ENCODE measurements at regions not wholly inside any gene's neighbourhood (a gene's known extent, or its start where the extent isn't known, plus 50 kb on each side); places are given as distances from the start of the nearest gene placed in this dataset.

GRCh38 chr1:209134001-209134400, 449.5 kb upstream of the CAMK1G start:
- TF ChIP-seq CTCF (IDR thresholded peaks at IDR 0.05), result no peak
- 64 to 76% methylated on average over 5 of the region's 5 CpGs for WGBS, 2 donors
- Histone ChIP-seq H3K4me3 (no peak overlapping the region), H3K27me3 (peaks cover 0 to 5% (median 0%) of the 10 kb centered on the region in 7 donors), H3K27ac (no peak overlapping the region), H3K4me1 (no peaks in the 10 kb centered on the region), H3K9me3 (peaks cover 0 to 7% (median 0%) of the 10 kb centered on the region in 11 donors), H3K36me3 (no peaks in the 10 kb centered on the region)
- ATAC-seq (no peak), DNase-seq (no peak)
- intact Hi-C loops (cut with DNase I), result no loop called here

- H3K27ac ChIP-seq, result no peak overlapping the region
- intact Hi-C loops (cut with DNase I), result no loop called here
- no peaks in the 10 kb centered on the region for H3K36me3 ChIP-seq
- no peak overlapping the region for H3K4me3 ChIP-seq
- H3K9me3 ChIP-seq, result peaks cover 0 to under 1% (median 0%) of the 10 kb centered on the region in 11 donors
- H3K27me3 ChIP-seq, result peaks cover 0 to 3% (median 0%) of the 10 kb centered on the region in 7 donors
- WGBS, 2 donors, result 80 to 96% methylated on average over 1 of the region's 1 CpG
- no peak for DNase-seq
- TF ChIP-seq CTCF (IDR thresholded peaks at IDR 0.05), result no peak
- ATAC-seq, result no peak
- H3K4me1 ChIP-seq, result no peaks in the 10 kb centered on the region
These were observed 439.6 kb upstream of the CAMK1G start for GRCh38 chr1:209143916-209144315.

GRCh38 chr1:209150114-209150513, 433.4 kb upstream of the CAMK1G start:
- DNase-seq (no peak), ATAC-seq (no peak)
- intact Hi-C loops (cut with DNase I), result no loop called here
- no peaks in the 10 kb centered on the region for H3K27me3 ChIP-seq
- no peak for TF ChIP-seq CTCF (IDR thresholded peaks at IDR 0.05)
- H3K4me3 ChIP-seq, result no peak overlapping the region
- peaks cover 0 to 3% (median 0%) of the 10 kb centered on the region in 11 donors for H3K9me3 ChIP-seq
- H3K36me3 ChIP-seq, result no peaks in the 10 kb centered on the region
- H3K4me1 ChIP-seq, result no peaks in the 10 kb centered on the region
- H3K27ac ChIP-seq, result no peak overlapping the region
- WGBS, 2 donors, result 13 to 17% methylated on average over 3 of the region's 3 CpGs

GRCh38 chr1:209153411-209153810, 430.1 kb upstream of the CAMK1G start:
- DNase-seq, result no peak
- ATAC-seq, result no peak
- H3K36me3 ChIP-seq, result no peaks in the 10 kb centered on the region
- 75 to 82% methylated on average over 1 of the region's 1 CpG for WGBS, 2 donors
- no peak overlapping the region for H3K4me3 ChIP-seq
- intact Hi-C loops (cut with DNase I), result no loop called here
- TF ChIP-seq CTCF (IDR thresholded peaks at IDR 0.05), result no peak
- no peak overlapping the region for H3K27ac ChIP-seq
- no peaks in the 10 kb centered on the region for H3K4me1 ChIP-seq
- peaks cover 0 to 3% (median 0%) of the 10 kb centered on the region in 11 donors for H3K9me3 ChIP-seq
- peaks cover 0 to 5% (median 0%) of the 10 kb centered on the region in 7 donors for H3K27me3 ChIP-seq

Measured in heart right ventricle (tissue), 16 donors.